GM19452 (cell line): ENCODE measurements at regions not wholly inside any gene's neighbourhood (a gene's known extent, or its start where the extent isn't known, plus 50 kb on each side); places are given as distances from the start of the nearest gene placed in this dataset.
"Not testable (repeated sequence)": the region's sequence is repeated elsewhere in the genome, so short reads cannot be mapped to it uniquely, and the experiment has no call there.

Experiments used
- ATAC-seq: cut with Tn5 transposase; IDR thresholded peaks from one replicate; pipeline ENCODE4 v1.9.1; 2021; ENCODE audit not compliant: unreplicated experiment

DNA sequence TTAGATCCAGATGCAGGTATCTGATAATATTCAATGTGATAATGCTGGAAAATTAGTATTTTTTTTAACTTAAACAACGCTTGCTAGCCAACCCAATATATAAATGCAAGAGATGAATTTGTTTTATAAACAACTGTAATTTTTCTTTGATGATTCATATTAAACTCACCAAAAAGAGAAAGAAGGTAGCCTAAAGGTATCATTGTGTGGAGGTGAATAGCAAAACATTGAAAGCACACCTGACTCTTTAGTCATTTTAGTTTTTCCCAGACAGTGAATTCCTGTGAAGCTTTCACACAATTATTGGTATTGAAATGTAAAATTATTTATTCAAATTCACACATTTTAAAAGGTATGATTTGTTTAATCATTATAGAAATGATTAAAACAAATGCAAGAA is 424.0 kb downstream of the NR4A2 start:
- ATAC-seq = no peak

DNA sequence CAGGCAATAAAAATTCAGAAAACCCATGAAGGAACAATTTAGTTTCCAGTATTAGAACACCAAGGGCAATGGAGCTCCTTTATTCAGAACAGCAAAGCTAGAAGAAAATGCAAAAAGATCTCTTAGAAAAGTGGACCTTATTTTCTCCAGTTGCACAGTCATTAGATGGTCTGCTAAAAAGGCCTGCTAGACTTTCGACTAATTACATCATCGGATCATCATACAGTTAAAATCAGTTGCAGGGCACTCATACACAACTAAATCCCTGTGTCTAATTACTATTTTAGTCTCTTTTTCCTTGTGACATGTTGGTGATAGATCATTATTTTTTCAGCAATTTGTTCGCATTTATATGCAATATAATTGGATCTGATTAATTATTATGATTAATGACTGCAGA is 425.3 kb downstream of the NR4A2 start:
- no peak for ATAC-seq

DNA sequence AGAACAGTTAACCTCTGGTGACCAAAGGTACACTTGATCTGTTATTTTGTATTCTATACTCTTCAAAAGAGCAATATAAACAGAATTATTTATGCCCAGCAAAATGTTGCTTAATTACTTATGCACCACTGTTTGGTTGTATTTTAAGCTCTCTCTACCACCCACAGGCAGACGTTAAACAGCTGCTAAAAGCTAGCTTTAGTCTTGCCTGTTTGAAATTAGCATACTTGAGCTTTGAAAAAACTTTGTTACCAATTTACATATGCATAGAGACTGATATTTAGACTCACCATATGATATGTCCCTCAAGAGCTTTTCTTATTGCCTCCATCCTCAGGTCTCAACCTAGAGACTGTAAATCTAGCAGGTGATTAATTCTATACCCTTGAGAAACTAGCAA is 426.9 kb downstream of the NR4A2 start:
- no peak for ATAC-seq

DNA sequence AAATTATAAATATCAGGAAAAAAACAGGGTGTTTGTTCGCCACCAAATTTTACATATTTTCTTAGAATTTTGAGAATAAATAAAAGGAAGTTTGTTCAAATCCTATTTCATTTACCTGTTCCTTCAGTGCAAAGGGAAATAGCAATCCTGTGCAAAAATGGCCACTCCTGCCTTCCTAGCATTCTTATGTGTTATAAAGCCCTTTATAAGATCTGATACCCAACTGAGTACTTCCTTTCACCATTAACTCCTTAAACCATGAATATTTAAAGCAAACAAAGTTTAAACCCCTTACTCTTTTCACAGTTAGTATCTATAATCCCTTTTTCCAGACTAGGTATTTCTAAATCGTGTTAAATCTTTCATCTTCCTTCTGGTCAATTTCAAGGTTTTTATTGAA is 427.8 kb downstream of the NR4A2 start:
- ATAC-seq = no peak

DNA sequence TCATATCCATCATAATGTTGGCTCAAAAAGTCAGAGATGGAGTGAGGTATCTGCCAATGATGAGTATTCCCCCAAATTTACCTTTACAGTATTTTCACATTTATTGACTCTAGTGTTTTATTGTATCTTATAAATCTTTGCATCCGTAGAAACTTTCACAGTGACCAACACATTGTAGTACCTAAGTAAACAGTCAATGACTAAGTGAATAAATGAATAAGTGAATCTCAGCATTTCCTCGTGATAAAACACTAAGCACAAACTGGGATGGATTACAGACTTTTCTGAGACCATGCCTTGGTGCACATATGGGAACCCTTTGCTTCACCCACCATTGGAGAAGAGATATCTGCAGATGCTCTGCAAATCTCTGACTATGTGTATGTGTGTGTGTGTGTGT is 429.9 kb downstream of the NR4A2 start:
- ATAC-seq = no peak

DNA sequence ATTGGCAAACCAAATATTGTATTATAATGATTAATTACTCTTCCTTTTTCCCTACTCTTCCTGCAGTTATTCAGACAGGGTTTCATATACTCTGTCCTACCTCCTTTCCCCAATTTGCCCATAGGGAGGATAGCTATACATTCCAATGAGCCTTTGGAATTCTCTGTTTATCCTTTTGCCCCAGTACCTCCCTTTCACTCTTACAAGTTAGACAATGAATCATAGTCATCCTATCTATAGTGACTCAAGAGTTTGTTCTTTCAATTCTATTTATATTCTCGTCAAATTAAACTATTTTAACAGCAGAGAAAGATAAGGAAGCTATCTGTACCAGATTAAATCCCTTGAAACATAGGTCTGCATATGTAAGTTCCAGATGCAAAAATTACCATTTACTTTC is 437.5 kb downstream of the NR4A2 start:
- no peak for ATAC-seq

DNA sequence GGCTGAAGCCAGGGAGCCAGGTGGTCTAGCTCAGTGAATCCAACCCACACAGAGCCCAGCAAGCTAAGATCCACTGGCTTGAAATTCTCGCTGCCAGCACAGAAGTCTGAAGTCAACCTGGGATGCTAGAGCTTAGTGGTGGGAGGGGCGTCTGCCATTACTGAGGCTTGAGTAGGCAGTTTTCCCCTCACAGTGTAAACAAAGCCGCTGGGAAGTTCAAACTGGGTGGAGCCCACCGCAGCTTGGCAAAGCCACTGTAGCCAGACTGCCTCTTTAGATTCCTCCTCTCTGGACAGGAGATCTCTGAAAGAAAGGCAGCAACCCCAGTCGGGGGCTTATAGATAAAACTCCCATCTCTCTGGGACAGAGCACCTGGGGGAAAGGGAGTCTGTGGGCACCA is 452.1 kb downstream of the NR4A2 start:
- ATAC-seq = not testable (repeated sequence)

DNA sequence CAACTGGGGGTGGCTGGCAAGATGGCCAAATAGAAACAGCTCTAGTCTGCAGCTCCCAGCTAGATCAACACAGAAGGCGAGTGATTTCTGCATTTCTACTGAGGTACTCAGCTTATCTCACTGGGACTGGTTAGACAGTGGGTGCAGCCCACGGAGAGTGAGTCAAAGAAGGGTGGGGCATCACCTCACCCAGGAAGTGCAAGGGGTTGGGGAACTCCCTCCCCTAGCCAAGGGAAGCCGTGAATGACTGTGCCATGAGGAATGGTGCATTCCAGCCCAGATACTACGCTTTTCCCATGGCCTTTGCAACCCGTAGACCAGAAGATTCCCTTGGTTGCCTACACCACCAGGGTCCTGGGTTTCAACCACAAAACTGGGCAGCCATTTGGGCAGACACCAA is 452.6 kb downstream of the NR4A2 start:
- not testable (repeated sequence) for ATAC-seq

DNA sequence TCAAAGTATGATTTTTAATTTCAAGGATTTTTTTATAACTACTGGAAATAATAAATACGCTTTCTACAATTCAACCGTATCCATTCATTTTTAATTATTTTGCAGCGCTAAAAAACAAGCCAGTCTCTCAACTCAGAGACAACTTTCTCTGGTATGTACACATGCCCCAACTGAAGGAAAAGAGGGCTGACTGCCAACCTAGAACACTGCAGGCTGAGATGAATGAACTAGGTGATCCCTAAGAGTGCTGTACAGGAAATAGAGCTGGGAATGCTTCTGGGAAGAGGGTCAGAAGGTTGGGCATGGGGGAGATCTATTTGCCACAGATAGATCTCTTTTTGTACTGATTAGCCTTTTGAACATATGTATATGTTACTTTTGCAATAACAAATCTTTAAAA is 460.1 kb downstream of the NR4A2 start:
- no peak for ATAC-seq

DNA sequence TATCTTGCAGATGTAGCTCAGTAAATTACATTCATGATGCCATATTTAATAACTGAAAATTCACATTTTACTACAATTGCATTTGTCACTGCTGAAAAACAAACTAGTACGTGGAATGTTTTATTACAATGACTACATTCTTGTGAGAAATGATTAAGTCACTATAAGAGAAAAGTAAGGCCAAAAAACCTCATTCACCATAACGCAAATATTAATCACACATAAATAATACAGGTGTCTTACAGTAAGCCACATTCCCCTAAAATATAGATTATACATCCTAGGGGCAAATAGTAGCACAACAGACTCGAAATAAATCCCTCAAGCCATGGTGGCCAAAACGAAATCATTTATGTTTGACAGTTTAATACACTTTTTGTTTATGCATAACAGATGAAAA is 460.6 kb downstream of the NR4A2 start:
- ATAC-seq = no peak

DNA sequence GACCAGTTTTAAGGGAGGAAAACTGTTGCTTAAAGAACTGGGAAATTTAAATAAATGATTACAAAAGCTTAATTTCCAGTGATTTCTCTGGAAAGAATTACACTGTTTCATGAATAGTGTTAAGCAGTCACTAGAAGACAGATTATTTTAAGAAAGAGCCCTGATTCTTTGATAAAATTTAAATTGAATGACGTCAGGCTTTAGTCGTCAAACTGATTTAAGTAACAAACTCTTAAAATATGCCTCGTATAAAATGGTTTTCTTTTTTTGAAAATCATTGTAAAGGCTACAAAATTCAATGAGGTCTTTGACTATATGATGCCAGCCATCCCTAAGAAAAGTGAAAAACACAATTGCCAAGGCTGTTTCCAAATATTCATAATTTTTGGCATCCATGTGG is 465.0 kb downstream of the NR4A2 start:
- ATAC-seq = no peak

DNA sequence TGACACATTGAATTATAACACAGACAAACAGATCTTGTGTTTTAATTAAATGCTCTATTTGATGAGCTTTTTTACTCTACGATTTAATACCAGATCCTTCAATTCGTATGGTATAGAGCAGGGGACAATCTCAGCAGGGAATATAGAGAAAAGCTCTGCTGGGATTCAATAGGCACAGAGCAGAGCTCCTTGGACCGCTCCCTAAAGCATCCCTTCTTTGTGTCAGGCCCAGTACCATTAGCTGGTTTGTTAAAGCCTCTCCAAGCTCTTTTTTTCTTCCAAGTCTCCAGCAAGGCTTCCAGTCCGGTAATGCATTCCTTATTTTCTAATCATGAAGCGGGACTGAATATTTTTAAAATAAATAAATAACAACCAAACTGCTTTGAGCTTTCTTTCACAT is 466.0 kb downstream of the NR4A2 start:
- ATAC-seq = no peak

DNA sequence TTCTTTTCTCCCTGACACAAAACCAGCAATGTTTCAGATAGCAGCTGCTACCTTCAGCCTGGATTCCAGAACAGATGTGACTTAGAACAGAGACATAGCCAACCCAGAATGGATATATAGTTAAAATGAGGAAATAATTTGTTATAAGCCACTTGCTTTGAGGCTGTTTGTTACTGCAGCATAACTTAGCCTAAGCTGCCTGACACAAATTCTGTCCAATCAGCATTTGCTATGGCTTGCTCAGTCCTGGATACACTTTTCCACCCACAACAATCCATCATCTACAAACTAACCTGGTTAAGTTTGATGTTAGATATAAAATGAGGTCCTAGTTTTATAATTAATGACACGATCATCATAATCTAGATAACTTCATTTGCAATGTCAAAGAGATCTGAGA is 480.4 kb downstream of the NR4A2 start:
- no peak for ATAC-seq

DNA sequence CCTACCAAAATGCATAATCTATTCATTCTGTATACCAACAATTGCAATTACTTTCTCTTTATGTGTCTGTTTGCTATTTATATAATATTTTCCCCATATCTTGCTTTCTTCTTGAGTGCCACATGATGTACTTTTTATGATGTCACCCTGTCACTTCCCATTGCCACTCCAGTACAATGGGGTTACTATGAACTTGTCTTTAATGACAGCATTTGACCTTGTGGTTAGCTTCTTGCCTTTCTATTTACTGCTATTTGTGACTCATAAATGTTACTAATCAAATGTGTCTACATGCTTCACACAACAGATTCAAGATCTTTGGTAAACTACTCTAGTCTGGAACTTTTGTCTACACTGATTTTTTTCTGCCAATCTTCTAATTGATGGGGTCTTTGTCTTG is 486.3 kb downstream of the NR4A2 start:
- ATAC-seq = no peak

DNA sequence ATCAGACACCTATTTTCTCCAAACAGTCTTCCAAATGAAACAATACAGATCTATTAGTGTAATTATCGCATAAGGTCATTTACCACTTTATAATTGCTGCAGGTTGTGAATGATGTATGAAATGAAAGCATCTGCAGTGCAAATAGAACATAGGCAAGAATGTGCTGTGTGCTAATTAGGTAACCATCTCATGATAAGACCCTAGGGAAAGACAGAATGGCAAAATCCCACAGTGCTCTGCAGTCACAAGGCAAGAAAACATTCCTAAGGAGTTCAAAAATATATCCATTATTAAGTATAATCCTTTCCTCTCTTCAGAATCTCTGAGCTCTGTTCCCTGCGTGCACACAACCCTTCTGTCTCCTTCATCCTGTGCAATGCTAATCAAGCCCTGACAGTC is 488.1 kb downstream of the NR4A2 start:
- ATAC-seq = no peak

DNA sequence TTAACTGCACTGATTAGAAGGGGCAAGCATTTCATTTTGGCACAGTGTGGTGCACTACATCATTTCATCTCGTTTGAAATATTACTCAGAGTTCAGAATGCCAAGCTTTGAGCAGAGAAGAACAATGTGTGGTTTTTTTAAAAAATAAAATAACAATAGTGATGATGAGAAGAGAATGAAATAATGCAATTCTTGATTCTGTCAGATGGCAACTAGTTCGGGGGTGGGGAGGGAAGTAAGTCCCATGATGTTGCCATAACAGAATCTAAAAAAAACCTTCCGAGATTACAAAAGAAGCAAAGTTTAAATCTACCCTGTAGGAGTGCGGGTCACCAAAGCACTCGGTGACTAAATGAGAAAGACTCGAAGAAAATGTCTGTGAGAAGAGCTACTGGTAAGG is 490.4 kb downstream of the NR4A2 start:
- no peak for ATAC-seq

DNA sequence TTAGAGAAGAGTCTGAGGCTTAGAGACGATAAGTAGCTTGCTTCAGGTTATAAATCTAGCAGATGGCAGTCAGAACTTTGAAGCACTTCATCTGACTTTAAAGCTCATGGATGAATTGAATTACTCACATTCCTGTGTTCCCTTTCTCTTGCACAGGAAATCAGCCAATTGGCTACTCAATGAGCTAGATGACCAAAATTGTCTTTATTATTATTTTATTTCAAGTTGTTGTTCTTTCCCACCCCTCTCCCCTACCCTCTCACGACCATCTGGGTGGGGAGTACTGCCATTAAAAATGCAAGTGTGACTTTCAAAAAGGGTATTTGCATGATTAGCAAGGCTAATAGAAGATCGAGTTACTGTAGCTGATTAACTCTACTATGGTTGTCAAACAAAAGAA is 491.1 kb downstream of the NR4A2 start:
- ATAC-seq = no peak

DNA sequence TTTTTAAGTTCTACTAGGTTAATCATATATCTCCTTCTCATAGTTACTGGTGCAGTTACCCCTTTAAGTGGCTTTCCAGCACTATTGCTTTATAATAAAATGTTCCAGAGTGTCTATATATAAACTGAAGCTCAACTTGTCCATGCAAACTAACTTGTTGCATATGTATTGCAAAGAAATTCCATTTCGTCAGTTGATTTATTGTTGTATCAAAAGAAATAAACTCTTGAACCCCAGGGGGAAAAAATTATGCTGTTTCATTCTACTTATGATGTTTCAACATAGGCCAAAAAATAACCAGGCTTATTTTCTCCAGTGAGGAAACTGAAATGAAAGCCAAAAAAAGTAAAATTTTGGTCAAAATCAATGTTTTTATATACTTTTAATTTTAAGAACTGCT is 491.9 kb downstream of the NR4A2 start:
- no peak for ATAC-seq

DNA sequence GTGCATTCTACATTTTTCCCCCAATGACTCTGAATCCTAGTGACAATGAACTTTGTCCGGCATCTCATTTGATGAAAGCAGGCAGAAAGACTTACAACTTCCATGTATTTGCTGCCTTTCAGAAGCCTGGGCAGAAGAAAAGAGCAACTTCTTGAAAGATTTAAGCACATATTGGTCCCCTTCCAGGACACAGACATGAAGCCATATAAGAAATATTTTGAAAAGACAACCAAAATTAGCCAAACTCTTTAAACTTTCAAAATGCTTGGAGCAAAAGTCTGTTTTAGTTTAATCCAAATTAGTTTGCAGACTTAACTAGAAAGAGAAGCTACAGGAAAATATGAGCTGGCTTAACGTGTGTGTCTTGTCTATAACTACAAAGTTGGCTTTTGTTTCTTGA is 492.5 kb downstream of the NR4A2 start:
- no peak for ATAC-seq

DNA sequence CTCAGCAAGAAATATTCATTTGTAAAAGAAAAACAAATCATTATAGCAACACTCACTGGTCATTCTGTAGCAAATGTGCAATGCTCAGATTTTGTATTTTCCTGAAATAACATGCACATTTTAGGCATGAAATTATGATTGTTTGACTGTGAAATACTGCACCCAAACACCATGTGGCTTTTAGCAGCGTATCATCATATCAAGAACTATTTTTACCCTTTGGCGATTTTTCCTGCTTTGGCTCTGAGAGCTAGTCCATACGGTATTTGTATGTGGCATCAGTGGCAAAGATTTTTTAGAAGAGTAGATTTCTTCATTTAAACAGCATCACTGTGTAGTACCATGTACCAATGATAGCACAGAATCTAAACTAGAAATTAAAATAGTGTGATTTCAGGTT is 493.1 kb downstream of the NR4A2 start:
- ATAC-seq = no peak

DNA sequence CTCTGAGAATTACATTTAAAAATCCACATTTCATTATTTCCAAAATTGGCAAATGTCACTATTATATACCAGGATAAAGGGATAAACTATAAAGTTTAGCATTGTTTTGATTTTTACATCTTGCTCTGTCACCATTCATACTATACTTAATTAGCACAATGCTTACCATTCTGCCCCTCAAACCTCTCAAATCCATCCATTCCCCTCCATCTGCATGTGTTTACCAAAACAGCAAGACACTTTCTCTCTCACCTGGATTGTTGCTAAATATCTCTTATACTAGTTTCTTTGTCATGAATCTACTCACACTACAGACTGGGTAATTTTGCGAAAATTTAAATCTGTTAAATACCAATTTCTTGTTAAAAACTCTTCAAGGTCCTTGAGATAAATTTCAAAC is 496.1 kb downstream of the NR4A2 start:
- ATAC-seq = no peak

DNA sequence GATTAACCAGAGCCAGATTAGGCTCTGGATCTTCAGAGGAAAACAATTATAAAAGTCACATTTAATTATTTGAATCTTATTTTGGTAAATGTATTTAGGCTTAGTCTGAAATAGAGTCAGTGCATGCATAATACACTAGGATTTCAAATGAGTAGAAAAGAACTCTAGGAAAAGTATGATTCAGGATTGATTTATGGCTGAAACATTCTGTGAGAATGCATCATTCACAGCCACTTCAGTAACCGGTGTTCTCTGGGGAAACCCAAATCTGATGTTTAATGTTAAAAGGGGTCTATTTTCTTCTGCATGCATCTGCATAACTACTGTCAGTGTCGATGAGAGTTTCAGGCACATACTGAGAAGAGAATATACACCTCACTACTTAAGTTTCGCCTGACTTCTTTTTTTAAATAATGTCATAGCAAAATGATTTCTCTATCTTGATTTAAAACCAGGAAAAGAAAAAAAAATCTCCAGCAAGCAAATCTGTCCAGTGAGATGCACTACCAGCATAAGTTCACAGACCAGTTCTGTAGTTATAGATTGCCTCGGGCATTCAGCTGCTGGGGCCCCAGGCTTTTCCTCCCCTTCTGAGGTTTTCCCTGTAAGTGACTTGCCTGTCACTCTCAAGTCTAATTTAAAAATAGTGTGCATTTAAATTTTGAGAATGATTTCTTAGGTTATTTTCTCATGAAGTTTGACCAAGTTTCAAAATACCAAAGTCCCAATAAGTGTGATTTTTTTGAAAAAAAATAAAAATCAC is 501.5 kb downstream of the NR4A2 start:
- ATAC-seq = no peak

DNA sequence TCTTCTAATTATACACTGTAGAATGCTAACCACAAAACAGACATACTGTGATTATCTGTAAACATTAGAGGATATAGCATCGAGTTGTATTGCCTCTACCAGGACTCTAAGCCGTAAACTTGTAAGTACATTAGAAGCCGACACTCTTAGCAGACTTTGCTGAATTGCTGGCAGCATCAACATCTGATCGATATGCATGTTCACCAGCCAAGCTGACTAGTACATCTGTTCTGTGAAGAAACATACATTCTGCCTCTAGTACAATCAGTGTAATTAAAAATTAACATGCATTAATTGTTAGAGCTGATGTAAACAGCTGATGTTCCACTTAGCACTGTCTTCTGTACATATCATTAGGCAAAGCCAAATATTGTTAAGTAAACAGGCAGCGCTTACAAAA is 502.2 kb downstream of the NR4A2 start:
- no peak for ATAC-seq
